ENCODE measurements at regions not wholly inside any gene's neighbourhood (a gene's known extent, or its start where the extent isn't known, plus 50 kb on each side); places are given as distances from the start of the nearest gene placed in this dataset.

DNA sequence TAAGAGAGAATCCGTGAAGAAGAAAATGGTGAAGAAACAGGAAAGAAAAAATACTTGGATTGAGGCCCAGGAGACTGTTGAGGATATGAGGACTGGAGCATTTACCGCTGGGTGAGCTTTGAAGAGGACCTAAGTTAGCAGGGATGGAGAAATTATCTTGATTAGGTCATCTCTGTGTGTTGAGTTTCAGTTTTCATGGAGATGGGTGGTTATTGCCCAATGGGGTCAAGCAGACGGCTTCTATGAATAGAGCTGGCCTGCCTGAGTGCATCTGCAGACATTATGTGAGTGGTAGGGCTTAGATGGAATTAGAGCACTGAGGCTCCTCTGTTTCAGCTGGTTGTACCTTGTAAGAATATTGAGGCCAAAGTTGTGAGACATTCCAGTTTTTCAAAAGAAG is 245.4 kb upstream of the FBXL7 start:
- 79 to 91% methylated on average over 3 of the region's 3 CpGs for WGBS, 2 donors (ENCODE audit: low coverage in 1 of 2)
- TF ChIP-seq POLR2AphosphoS5 (IDR thresholded peaks at IDR 0.05) (no peak), POLR2A (IDR thresholded peaks at IDR 0.05) (no peak), EP300 (IDR thresholded peaks at IDR 0.05) (no peak)
- TF ChIP-seq, protein P1, sequence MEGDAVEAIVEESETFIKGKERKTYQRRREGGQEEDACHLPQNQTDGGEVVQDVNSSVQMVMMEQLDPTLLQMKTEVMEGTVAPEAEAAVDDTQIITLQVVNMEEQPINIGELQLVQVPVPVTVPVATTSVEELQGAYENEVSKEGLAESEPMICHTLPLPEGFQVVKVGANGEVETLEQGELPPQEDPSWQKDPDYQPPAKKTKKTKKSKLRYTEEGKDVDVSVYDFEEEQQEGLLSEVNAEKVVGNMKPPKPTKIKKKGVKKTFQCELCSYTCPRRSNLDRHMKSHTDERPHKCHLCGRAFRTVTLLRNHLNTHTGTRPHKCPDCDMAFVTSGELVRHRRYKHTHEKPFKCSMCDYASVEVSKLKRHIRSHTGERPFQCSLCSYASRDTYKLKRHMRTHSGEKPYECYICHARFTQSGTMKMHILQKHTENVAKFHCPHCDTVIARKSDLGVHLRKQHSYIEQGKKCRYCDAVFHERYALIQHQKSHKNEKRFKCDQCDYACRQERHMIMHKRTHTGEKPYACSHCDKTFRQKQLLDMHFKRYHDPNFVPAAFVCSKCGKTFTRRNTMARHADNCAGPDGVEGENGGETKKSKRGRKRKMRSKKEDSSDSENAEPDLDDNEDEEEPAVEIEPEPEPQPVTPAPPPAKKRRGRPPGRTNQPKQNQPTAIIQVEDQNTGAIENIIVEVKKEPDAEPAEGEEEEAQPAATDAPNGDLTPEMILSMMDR (IDR thresholded peaks at IDR 0.05), result no peak
- Histone ChIP-seq H3K9me3 (no peaks in the 10 kb centered on the region), H3K27me3 (no peaks in the 10 kb centered on the region), H3K4me3 (no peak overlapping the region), H3K4me1 (no peaks in the 10 kb centered on the region), H3K27ac (no peak overlapping the region), H3K36me3 (no peaks in the 10 kb centered on the region)
- no peak for ATAC-seq

DNA sequence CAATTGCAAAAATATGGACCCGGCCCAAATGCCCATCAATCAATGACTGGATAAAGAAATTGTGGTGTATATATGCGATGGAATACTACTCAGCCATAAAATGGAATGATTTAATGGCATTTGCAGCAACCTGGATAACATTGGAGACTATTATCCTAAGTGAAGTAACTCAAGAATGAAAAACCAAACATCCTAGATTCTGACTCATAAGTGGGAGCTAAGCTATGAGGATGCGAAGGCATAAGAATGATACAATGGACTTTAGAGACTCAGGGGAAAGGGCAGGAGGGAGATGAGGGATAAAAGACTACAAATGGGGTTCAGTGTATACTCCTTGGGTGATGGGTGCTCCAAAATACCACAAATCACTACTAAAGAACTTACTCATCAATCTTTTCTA is 247.6 kb upstream of the FBXL7 start:
- Histone ChIP-seq H3K27ac (no peak overlapping the region), H3K4me3 (no peak overlapping the region), H3K27me3 (no peaks in the 10 kb centered on the region), H3K4me1 (no peaks in the 10 kb centered on the region), H3K9me3 (no peaks in the 10 kb centered on the region), H3K36me3 (no peaks in the 10 kb centered on the region)
- TF ChIP-seq POLR2A (IDR thresholded peaks at IDR 0.05) (no peak), EP300 (IDR thresholded peaks at IDR 0.05) (no peak), POLR2AphosphoS5 (IDR thresholded peaks at IDR 0.05) (no peak)
- TF ChIP-seq, protein P1 (IDR thresholded peaks at IDR 0.05), result no peak
- 75 to 91% methylated on average over 3 of the region's 3 CpGs for WGBS, 2 donors (ENCODE audit: low coverage in 1 of 2)
- no peak for ATAC-seq

- Histone ChIP-seq H3K9me3 (peaks cover 0 to 22% (median 0%) of the 10 kb centered on the region in 3 donors), H3K4me3 (no peak overlapping the region), H3K4me1 (no peaks in the 10 kb centered on the region), H3K27me3 (no peaks in the 10 kb centered on the region), H3K27ac (no peak overlapping the region), H3K36me3 (no peaks in the 10 kb centered on the region)
- no peak for ATAC-seq
- WGBS, 2 donors (ENCODE audit: low coverage in 1 of 2), result 38 to 79% methylated on average over 3 of the region's 3 CpGs
- no peak for TF ChIP-seq POLR2AphosphoS5 (IDR thresholded peaks at IDR 0.05)
- TF ChIP-seq EP300 (IDR thresholded peaks at IDR 0.05), result no peak
- TF ChIP-seq, protein P1 (IDR thresholded peaks at IDR 0.05), result no peak
- no peak for TF ChIP-seq POLR2A (IDR thresholded peaks at IDR 0.05)
Observed at GRCh38 chr5:15249152-15249551, 250.8 kb upstream of the FBXL7 start.

- no peaks in the 10 kb centered on the region for H3K27me3 ChIP-seq
- ATAC-seq, result no peak
- TF ChIP-seq POLR2AphosphoS5 (IDR thresholded peaks at IDR 0.05), result no peak
- TF ChIP-seq POLR2A (IDR thresholded peaks at IDR 0.05), result no peak
- no peaks in the 10 kb centered on the region for H3K4me1 ChIP-seq
- no peak overlapping the region for H3K27ac ChIP-seq
- H3K36me3 ChIP-seq, result no peaks in the 10 kb centered on the region
- H3K9me3 ChIP-seq, result peaks cover 0 to 22% (median 0%) of the 10 kb centered on the region in 3 donors
- no peak overlapping the region for H3K4me3 ChIP-seq
Observed at GRCh38 chr5:15248731-15249130, 251.2 kb upstream of the FBXL7 start.

- H3K4me3 ChIP-seq, result no peak overlapping the region
- no peaks in the 10 kb centered on the region for H3K27me3 ChIP-seq
- H3K4me1 ChIP-seq, result no peaks in the 10 kb centered on the region
- no peaks in the 10 kb centered on the region for H3K36me3 ChIP-seq
- TF ChIP-seq POLR2A (IDR thresholded peaks at IDR 0.05) (no peak), EP300 (IDR thresholded peaks at IDR 0.05) (no peak), POLR2AphosphoS5 (IDR thresholded peaks at IDR 0.05) (no peak)
- TF ChIP-seq, protein P1 (IDR thresholded peaks at IDR 0.05), result no peak
- WGBS, 2 donors (ENCODE audit: low coverage in 1 of 2), result 57 to 82% methylated on average over 1 of the region's 1 CpG
- ATAC-seq, result no peak
- H3K9me3 ChIP-seq, result peaks cover 0 to 22% (median 0%) of the 10 kb centered on the region in 3 donors
- H3K27ac ChIP-seq, result no peak overlapping the region
Observed at GRCh38 chr5:15245913-15246312, 254.1 kb upstream of the FBXL7 start.
